GM23338 (cell line): ENCODE measurements at regions not wholly inside any gene's neighbourhood (a gene's known extent, or its start where the extent isn't known, plus 50 kb on each side); places are given as distances from the start of the nearest gene placed in this dataset.

ENCODE experiments used
- ATAC-seq: fragments of 200-7000 bp; cut with Tn5 transposase; 3 replicates; pipeline ENCODE4 v1.9.1; 2020
- DNase-seq: peaks from one replicate; pipeline ENCODE4 v3.0.0-alpha.2; 2015; ENCODE audit warnings: low spot score
- H2AFZ ChIP-seq: fragments of 200-600 bp; sonication (generic); 2 replicates; pipeline ENCODE4 v1.8.0; 2016; ENCODE audit warnings: antibody characterized with exemption, mild to moderate bottlenecking, moderate library complexity
- H3F3A ChIP-seq: fragments of 200-600 bp; sonication (generic); replicated peaks from 2 replicates; pipeline ENCODE4 v1.8.0; 2017; ENCODE audit warnings: antibody characterized with exemption, mixed run types, low read depth
- H3K27ac ChIP-seq: fragments of 200-600 bp; sonication (generic); 2 replicates; pipeline ENCODE4 v1.6.1; 2016; ENCODE audit warnings: low read depth
- H3K27me3 ChIP-seq: fragments of 200-600 bp; sonication (generic); 2 replicates; pipeline ENCODE4 v1.8.0; 2016; ENCODE audit warnings: mild to moderate bottlenecking, mixed run types, moderate library complexity; ENCODE audit not compliant: insufficient read depth
- H3K36me3 ChIP-seq: fragments of 200-600 bp; sonication (generic); 2 replicates; pipeline ENCODE4 v1.8.0; 2016; ENCODE audit warnings: mild to moderate bottlenecking; ENCODE audit not compliant: insufficient read depth
- H3K4me1 ChIP-seq: fragments of 200-600 bp; sonication (generic); 2 replicates; pipeline ENCODE4 v1.8.0; 2016; ENCODE audit warnings: mild to moderate bottlenecking, moderate library complexity; ENCODE audit not compliant: insufficient read depth
- H3K4me2 ChIP-seq: fragments of 200-600 bp; sonication (generic); 2 replicates; pipeline ENCODE4 v1.7.1; 2017; ENCODE audit warnings: mixed run types
- H3K4me3 ChIP-seq: fragments of 200-600 bp; sonication (generic); 2 replicates; pipeline ENCODE4 v1.6.1; 2016; ENCODE audit warnings: mixed run types
- H3K79me2 ChIP-seq: fragments of 200-600 bp; sonication (generic); replicated peaks from 2 replicates; pipeline ENCODE4 v1.8.0; 2017; ENCODE audit warnings: mild to moderate bottlenecking; ENCODE audit not compliant: insufficient read depth
- H3K9me2 ChIP-seq: fragments of 200-600 bp; sonication (generic); 2 replicates; pipeline ENCODE4 v1.8.0; 2017; ENCODE audit not compliant: insufficient read depth
- H4K20me1 ChIP-seq: fragments of 200-600 bp; sonication (generic); replicated peaks from 2 replicates; pipeline ENCODE4 v1.8.0; 2017; ENCODE audit warnings: mild to moderate bottlenecking; ENCODE audit not compliant: insufficient read depth
- H3K27ac Mint-ChIP-seq: 2 replicates; pipeline ENCODE4 v1.8.0; 2020; ENCODE audit warnings: inconsistent platforms, mild to moderate bottlenecking, moderate library complexity, mixed read lengths
- H3K27me3 Mint-ChIP-seq: 3 replicates; pipeline ENCODE4 v1.8.0; 2022; ENCODE audit warnings: low read depth, mild to moderate bottlenecking, moderate library complexity, mixed read lengths, inconsistent platforms; ENCODE audit not compliant: insufficient read depth, poor library complexity
- H3K36me3 Mint-ChIP-seq: 3 replicates; pipeline ENCODE4 v1.8.0; 2021; ENCODE audit warnings: low read depth, mild to moderate bottlenecking, inconsistent platforms, moderate library complexity, mixed read lengths
- H3K4me1 Mint-ChIP-seq: 3 replicates; pipeline ENCODE4 v1.8.0; 2020; ENCODE audit warnings: mild to moderate bottlenecking, inconsistent platforms, mixed read lengths
- H3K4me3 Mint-ChIP-seq: 3 replicates; pipeline ENCODE4 v1.8.0; 2021; ENCODE audit warnings: moderate library complexity, mild to moderate bottlenecking, inconsistent platforms, mixed read lengths
- H3K9me3 Mint-ChIP-seq: 3 replicates; pipeline ENCODE4 v1.8.0; 2020; ENCODE audit warnings: moderate library complexity, mild to moderate bottlenecking, inconsistent platforms, mixed read lengths
- CREB1 ChIP-seq: fragments of 250-450 bp; sonication (Bioruptor Pico); IDR thresholded peaks from 2 replicates; pipeline ENCODE4 v1.5.0; 2020; ENCODE audit warnings: low read depth, mild to moderate bottlenecking, moderate library complexity
- EZH2 ChIP-seq: fragments of 200-600 bp; sonication (generic); IDR thresholded peaks from one replicate; pipeline ENCODE4 v1.8.0; 2017; ENCODE audit warnings: antibody characterized with exemption, mild to moderate bottlenecking, low read depth; ENCODE audit not compliant: unreplicated experiment
- EZH2phosphoT487 ChIP-seq: fragments of 200-600 bp; sonication (generic); IDR thresholded peaks from one replicate; pipeline ENCODE4 v1.8.1; 2018; ENCODE audit warnings: antibody characterized with exemption; ENCODE audit not compliant: unreplicated experiment
- JUNB ChIP-seq: IDR thresholded peaks from one replicate; pipeline ENCODE4 v1.6.1; 2016; ENCODE audit warnings: antibody characterized with exemption; ENCODE audit not compliant: unreplicated experiment
- POLR2AphosphoS5 ChIP-seq: IDR thresholded peaks from 2 replicates; pipeline ENCODE4 v1.6.1; 2016; ENCODE audit warnings: antibody characterized with exemption, low read depth
- REST ChIP-seq: IDR thresholded peaks from one replicate; pipeline ENCODE4 v1.6.1; 2018; ENCODE audit warnings: antibody characterized with exemption; ENCODE audit not compliant: unreplicated experiment
- STAT1 ChIP-seq: IDR thresholded peaks from one replicate; pipeline ENCODE4 v1.6.1; 2016; ENCODE audit warnings: antibody characterized with exemption; ENCODE audit not compliant: unreplicated experiment
- ZNF331 ChIP-seq: fragments of 250-450 bp; sonication (Bioruptor Pico); IDR thresholded peaks from 2 replicates; pipeline ENCODE4 v1.5.0; 2020; ENCODE audit warnings: low read depth, mild to moderate bottlenecking, moderate library complexity
- TF ChIP-seq, protein P1 (sequence below), 2 experiments: fragments of 200-600 bp in 1 of 2; sonication (generic) in 1 of 2; conservative IDR thresholded peaks; 2 replicates each; pipeline versions ENCODE4 v1.5.1 to v1.6.1; 2016 to 2017; ENCODE audit warnings: antibody characterized with exemption in 2 of 2, low read depth in 2 of 2, mild to moderate bottlenecking in 2 of 2, moderate library complexity in 1 of 2

- TF ChIP-seq JUNB, result no peak
Measured at GRCh38 chr11:95363164-95363563, 132.2 kb upstream of the SESN3 start (continued).

GRCh38 chr11:95361180-95361579 is 130.2 kb upstream of the SESN3 start:
- H3K4me1 Mint-ChIP-seq, result peaks cover 47% of the 10 kb centered on the region
- H3K36me3 Mint-ChIP-seq, result no peaks in the 10 kb centered on the region
- H3K4me3 Mint-ChIP-seq, result no peak overlapping the region
- Histone ChIP-seq H3F3A (peaks cover 6% of the 10 kb centered on the region; the same call in 1 of the 2 replicates), H3K27me3 (no peaks in the 10 kb centered on the region), H3K27ac (no peak overlapping the region), H3K36me3 (no peaks in the 10 kb centered on the region), H2AFZ (no peak overlapping the region; the same call in 1 of the 2 replicates), H3K4me3 (no peak overlapping the region), H3K4me1 (peaks cover 36% of the 10 kb centered on the region), H3K79me2 (no peaks in the 10 kb centered on the region), H4K20me1 (no peaks in the 10 kb centered on the region), H3K4me2 (no peak overlapping the region), H3K9me2 (peaks cover 5% of the 10 kb centered on the region; the same call in 1 of the 2 replicates)
- peaks cover 10% of the 10 kb centered on the region for H3K27me3 Mint-ChIP-seq
- H3K27ac Mint-ChIP-seq, result no peak overlapping the region
- ATAC-seq, result no peak
- TF ChIP-seq, protein P1, sequence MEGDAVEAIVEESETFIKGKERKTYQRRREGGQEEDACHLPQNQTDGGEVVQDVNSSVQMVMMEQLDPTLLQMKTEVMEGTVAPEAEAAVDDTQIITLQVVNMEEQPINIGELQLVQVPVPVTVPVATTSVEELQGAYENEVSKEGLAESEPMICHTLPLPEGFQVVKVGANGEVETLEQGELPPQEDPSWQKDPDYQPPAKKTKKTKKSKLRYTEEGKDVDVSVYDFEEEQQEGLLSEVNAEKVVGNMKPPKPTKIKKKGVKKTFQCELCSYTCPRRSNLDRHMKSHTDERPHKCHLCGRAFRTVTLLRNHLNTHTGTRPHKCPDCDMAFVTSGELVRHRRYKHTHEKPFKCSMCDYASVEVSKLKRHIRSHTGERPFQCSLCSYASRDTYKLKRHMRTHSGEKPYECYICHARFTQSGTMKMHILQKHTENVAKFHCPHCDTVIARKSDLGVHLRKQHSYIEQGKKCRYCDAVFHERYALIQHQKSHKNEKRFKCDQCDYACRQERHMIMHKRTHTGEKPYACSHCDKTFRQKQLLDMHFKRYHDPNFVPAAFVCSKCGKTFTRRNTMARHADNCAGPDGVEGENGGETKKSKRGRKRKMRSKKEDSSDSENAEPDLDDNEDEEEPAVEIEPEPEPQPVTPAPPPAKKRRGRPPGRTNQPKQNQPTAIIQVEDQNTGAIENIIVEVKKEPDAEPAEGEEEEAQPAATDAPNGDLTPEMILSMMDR (conservative IDR thresholded peaks at IDR 0.05; ENCODE audit: low read depth in 2 of 2), result no peak
- no peak for TF ChIP-seq REST
- no peak for TF ChIP-seq EZH2
- no peak for TF ChIP-seq STAT1
- no peak for TF ChIP-seq POLR2AphosphoS5
- no peak for TF ChIP-seq CREB1
- no peak for TF ChIP-seq EZH2phosphoT487
- no peak for TF ChIP-seq ZNF331
- H3K9me3 Mint-ChIP-seq, result no peaks in the 10 kb centered on the region
- DNase-seq, result no peak
